GM19023 (cell line): ENCODE measurements at regions not wholly inside any gene's neighbourhood (a gene's known extent, or its start where the extent isn't known, plus 50 kb on each side); places are given as distances from the start of the nearest gene placed in this dataset.

Experiments used
- ATAC-seq: cut with Tn5 transposase; IDR thresholded peaks from one replicate; pipeline ENCODE4 v1.9.1; 2021; ENCODE audit warnings: mild to moderate bottlenecking, moderate library complexity; ENCODE audit not compliant: unreplicated experiment

DNA sequence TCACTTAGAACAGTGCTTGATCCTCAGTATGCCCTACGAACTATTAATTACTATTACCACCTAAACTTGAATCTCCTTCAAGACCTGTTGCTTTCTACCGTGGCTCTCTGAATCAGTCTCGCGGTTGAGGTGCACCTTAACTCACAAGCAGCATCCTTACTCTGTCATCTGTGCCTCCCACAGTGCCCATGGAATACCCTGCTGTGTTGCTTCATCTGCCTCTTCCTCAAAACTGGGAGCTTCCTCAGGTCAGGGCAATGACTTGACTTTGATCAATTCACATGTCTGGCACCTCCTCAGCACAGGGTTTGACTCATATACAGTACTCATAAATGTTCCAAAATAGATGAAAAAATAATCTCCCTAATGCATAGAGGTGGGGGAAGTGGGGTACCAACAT lies 305.9 kb downstream of the NUAK1 start:
- no peak for ATAC-seq

DNA sequence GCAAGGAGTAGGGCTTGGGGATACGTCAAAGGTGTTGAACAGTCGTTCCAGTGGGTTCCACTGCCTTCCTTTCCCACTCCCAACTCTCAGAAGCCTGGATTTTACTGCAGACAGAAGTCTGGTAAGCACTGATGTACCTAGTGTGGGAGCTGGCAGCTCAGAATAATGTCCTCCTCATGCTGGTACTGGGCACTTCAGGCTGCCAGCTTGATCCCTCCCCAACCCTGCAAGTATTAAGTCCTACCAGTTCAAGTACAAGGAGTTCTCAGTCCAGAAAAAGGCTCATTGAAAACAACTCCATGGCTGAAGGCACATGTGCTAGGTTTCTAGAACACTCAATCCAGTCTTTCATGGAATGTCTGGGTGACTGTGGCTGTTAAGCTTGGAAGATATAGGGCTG lies 304.3 kb downstream of the NUAK1 start:
- no peak for ATAC-seq

DNA sequence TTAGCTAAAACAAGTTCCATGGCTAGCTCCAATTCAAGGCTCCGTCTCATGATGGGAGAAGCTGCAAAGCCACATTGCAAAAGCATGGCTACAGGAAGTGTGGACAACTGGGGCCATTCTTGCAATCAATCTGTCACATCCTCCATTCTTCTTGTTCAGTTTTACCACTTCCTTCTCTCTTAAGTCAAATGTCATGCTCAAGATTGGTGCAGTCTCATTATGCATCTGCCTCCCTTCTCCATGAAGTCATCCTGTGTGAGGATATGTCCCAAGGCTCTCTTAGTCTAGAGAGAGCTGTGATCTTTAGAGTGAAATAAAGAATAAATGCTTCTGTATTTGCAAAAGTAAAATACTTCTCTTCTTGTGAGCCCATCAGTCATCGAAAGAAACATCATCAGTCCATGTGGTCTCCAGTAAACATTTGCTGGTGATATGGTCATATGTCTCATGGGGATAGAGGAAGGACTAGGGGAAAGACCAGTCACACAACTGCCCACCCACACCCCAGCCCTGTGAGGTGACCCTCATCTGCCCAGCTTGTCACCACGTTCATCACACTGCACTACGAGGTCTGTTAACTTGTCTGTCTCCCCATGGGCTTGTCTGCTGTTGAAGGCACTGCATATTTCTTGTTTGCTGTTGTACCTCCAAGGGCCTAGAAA lies 303.0 kb downstream of the NUAK1 start:
- no peak for ATAC-seq

DNA sequence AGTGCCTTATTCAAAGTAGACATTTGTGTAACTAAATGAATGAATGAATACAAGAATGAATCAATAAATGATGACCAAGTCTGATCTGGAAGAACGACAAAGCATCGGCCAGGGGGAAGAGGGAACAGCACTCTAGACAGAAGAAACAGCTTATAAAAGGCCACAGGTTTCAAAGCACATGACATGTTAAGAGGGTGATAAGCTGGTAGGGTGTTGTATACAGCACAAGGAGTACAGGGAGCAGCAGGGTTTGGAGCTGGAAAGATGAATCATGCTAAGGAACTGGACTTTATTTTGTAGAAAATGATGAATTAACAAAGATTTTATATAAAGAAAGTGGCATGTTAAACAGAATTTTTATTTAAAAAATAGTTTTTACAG lies 302.5 kb downstream of the NUAK1 start:
- ATAC-seq = no peak

DNA sequence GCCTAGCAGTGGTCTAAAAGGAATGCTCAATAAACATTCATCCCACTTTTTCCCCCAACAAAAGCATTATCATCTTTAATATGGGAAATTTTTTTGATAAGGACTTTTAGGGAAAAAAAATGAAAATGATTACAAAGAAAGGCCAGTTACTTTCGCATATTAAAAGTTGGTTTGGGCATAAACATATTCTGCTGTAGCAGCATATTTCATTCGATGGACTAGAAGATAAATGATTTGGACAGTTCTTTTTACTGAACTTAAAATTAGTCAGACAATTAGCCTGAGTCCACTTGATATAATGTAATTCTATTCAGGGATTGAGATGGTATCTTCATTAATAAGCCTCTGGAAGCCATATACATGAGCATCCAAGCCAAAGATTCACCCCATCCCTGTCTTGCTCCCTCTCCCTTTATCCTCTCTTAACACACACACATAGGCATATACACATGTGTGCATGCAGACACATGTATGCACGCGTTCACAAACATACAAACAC lies 299.1 kb downstream of the NUAK1 start:
- ATAC-seq = no peak

DNA sequence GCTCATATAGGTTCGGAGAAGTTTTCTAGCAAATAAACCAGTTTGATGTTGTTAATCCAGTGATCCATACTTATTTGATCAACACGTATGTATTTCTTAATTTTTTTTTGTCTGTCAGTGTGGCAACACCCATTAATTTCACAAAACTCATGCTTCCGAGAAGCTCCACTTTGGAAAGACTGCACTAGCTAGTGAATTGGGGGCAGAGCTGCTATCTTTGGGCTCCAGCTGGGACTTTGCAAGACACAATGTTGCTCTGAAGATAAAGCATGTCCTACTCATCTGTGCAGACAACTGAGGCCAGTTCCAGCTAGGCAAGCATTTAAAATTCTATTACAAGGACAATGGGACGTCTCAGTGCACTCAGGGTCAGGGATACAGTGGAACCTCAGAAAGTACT lies 298.4 kb downstream of the NUAK1 start:
- no peak for ATAC-seq

DNA sequence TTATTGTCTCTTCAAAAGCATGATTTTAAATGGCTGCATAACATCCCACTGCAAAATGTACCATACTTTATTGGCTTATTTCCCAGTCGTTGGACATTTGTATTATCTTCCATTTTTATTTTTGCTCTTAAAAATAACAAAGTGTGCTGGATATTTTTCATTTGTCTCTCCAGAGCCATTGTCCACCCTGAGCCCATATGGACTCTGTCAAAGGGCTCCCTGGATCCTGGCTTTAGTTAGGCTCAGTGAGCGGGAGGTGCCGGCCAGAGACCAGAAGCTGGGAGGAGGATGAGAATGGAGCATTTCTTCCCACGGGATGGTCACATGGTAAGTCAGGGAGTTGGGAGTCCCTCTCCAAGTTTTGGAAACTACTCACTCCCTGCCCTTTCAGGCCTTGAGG lies 296.9 kb downstream of the NUAK1 start:
- ATAC-seq = no peak

DNA sequence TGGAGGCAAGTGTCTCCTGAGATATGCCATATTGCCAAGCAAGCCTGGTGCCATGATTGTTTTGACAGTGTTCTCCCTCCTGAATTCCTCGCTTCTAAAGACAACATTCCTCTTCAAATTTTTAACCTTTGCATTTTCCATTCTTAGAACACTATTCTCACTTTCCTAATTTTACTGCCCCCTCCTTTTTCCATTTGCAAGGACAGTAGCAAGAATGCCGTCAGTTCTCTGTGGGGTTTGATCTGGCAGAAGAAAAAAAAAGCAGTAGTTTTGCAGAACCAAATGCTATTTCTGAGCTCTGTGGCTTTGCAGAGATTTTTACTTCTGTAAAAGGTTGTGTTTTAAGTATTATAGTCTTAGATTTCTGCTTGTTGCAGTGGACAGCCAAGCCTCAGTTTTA lies 295.2 kb downstream of the NUAK1 start:
- no peak for ATAC-seq

DNA sequence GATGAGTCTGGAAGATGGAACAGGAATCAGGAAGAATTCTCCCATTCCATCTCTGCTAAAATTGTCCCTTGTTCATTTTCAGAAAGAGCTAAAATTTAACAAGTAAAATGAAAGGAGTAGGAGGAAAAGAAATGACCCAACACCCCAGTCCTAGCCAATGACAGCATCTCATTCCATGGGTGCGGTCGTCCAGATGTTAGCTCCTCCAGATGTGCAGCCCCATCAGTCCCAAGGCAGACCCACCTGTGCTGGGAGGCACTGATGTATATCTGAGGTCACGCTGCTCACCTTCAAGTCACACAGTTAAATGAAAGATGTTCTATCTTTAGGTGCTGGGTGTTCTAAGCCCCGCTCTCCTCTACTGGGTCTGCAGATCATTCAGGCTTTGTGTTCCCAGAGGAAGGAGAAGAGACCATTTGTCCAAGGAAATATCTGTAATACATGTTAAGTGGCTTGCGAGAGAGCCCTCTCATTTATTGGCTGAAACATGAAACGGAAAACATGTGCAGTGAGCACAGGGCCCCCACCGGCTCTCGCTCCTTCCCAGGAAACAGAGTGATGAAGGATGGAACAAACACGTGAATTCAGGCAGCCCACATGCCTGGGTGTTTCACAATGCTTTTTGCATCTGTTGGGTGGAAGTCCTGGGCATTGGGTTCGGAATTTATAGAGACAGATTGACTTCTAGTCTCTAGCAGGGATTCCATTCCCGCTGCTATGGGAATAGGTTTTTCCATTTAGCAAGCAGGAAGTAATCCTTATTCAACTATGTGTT lies 294.6 kb downstream of the NUAK1 start:
- ATAC-seq = no peak

DNA sequence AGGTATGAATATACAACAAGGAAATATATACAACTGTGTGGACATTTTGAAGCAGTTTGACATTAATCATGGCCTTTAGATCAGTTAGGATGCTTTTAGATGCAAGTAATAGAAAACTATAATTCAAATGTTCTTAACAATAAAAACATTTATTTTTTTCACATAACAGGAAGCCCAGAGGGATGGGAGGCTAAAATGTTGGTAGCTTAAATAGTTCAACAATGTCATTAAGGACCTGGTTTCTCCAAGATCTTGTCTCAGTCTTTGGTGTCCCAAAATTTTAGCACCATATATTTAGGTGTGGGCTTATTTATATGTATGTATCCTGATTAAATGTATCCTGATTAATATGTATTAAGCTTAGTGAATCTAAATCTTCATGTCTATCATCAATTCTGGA lies 292.4 kb downstream of the NUAK1 start:
- no peak for ATAC-seq

DNA sequence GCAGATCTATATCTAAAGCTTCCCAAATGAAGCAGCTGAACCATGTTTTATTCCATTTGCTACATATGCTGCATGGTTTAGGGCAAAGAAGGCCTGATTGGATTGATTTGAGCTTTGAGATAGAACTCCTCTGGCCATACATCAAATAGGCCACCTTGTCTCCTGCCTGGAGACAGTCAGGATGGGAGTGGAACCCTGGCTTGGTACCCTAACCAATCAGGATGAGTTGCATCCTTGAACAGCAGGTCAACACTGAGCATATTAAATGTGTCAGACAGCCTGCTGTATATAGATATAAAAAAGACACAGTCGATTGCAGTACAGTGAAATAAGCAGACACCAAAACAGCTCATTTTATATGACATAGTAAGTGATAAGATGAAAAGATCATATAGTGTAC lies 291.7 kb downstream of the NUAK1 start:
- ATAC-seq = no peak

DNA sequence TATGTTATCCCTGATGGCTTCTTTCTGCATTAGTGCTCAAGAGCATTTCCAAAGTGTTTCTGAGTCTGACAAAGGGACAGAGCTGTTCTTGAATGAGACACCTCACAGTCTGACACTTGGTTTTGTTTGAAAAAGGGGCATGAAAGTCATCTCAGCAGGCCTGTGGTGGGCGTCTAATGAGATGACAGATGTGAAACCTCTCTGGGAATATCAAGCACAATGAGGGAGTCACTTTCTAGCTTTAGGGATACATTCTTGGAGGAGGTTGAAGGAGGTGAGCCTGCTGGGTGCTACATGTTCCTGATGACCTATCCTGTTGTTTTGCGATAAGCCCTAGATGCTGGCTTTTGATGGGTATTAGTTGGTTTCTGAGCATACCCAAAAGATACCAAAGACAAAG lies 290.5 kb downstream of the NUAK1 start:
- ATAC-seq = no peak

DNA sequence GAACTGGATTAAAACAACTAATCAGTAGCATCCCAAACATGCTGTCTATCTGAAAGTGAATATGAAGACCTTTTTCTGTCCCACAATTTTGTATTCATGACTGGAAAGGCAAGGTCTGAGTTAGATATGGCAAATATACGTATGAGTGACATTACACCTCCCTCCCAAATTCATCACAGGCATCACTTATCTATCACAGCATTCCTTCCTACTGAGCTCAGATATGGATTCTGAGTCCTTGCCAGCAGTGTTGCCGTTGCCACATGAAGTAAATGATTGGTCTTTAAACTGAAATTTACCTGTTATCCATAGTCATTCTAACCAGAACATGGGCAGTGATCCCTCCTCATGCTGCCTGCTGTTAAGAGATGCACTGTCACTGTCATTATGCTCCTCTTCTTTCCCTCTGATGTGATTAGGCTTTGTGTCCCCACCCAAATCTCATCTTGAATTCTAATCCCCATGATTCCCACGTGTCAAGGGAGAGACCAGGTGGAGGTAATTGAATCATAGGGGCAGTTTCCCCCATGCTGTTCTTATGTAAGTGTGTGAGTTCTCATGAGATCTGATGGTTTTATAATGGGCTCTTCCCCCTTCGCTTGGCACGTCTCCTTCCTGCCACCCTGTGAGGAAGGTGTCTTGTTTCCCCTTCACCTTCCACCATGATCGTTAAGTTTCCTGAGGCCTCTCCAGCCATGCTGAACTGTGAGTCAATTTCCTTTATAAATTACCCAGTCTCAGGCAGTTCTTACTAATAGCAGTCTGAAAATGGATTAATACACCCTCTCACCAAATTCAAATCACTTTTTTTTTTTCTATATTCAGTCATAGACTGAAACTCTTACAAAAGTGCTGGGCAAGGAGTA lies 288.4 kb downstream of the NUAK1 start:
- no peak for ATAC-seq

DNA sequence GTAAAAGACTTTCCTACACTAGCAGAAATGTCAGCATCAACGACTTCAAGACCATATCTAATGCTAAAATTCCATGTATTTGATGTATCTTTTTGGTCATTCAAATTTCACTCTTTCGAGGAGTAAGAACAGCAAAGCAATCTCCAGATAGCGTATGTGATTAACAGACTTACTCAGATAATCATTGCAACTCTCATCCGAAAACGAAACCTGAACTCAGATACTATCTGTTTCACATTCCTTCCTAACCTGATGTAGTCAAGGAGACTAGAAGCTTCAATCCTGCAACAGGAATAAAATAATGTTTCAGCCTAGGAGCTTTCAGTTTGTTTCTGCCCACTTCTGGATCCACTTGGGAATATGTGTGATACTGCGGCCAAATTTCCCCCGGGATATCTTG lies 286.3 kb downstream of the NUAK1 start:
- no peak for ATAC-seq

DNA sequence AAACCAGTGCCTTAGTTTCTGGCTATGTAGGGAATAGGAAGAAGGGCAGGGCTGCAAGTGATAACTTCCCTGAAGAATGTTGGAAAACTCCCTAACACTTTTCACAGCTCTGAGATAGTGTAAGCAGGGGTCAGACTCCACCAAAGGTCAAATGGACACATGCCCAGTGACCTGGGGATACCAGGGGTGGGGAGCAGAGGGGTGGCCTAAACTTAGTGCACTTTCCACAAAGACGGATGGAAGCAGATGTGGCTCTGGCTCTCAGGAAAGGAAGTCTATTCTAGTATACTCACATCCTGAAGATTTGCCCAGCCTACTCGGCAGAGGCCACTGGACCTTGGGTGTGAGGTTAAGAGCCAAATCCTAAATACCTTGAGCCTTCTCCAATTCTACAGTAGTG lies 285.8 kb downstream of the NUAK1 start:
- no peak for ATAC-seq

DNA sequence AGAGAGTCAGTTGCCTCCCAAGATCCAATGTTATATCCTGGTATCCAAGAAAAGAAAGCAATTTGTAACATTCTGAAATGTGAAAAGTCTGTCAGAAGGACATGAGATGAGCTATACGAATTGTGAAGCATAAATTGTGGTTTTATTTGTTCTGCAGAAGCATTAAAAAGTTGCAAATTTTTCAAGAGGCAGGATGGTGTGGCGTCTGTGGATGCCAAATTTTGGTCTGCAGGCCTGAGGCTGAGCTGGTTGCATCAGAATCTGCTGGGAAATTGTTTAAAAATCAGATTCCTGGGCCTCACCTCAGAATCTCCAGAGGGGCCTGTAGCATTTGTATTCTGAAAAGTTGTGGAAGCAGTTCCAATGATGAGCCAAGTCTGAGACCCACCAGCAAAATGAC lies 284.7 kb downstream of the NUAK1 start:
- ATAC-seq = no peak

DNA sequence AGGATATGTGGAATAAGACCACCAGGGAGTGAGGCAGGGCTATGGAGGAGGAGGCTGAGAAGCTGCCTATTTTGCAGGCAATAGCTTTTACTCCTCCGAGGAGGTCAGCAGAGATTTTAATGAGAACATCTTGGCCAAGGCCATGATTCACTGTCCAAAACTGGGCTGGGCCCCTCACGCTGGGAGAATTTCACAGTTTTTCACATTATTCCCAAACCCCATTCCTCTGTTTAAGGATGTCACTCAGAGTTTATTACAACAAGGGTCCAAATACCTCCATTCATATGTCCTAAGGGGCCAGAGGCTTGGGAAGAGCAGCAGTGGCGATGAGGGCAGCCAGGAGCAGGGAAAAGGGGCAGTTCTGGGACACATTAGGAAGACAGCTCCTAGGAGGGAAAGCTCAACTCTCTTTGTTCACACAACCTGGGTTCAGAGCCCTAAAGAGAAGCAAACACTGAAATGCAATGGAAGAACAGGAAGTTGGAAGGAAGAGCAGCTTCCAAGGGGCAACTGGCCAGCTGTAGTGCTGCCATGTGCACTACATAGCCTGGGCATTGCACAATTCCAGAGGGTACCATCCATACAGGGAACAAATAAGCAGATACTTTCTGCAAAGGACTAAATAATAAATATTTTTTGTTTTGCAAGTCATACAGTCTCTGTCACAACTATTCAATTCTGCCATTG lies 283.2 kb downstream of the NUAK1 start:
- no peak for ATAC-seq

DNA sequence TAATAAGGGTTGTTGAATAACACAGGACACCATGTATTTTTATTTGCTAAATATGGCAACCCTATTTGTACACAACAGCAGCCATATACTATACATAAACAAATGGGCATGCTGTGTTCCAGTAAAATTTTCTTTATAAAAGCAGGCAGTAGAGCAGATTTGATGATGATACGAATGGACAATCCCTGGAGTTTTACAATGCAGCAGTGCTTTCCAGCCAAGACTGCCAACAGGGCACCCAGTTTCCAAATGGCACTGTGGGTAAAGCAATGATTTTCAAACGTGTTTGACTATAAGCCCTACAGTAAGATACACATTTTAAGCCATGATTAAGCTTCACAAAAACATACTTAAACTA lies 282.7 kb downstream of the NUAK1 start:
- no peak for ATAC-seq

DNA sequence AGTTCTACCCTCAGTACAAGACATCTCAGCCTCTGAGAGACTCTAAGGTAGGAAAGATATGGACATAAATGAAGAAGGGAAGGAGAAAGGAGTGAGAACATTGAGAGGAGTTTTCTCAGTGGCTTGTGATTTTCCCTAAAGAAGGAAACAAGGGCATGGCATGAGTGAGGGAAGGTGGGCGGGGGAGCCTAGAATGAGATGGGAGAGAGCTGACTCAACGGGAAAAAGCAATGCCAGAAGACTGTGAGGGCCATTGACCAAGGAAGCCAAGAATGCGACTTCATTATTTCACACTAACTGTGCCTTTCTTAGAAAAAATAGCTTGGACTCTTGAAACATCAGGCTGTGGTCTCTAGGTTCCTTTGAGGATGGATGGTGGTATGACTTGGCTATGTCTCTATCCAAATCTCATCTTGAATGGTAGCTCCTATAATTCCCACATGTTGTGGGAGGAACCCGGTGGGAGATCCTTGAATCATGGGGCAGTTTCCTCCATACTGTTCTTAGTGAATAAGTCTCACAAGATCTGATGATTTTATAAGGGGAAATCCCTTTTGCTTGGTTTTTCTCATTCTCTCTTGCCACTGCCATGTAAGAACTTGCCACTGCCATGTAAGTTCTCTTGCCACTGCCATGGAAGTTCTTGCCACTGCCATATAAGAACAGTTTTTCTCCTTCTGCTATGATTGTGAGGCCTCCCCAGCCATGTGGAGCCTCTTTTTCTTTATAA lies 279.6 kb downstream of the NUAK1 start:
- no peak for ATAC-seq

DNA sequence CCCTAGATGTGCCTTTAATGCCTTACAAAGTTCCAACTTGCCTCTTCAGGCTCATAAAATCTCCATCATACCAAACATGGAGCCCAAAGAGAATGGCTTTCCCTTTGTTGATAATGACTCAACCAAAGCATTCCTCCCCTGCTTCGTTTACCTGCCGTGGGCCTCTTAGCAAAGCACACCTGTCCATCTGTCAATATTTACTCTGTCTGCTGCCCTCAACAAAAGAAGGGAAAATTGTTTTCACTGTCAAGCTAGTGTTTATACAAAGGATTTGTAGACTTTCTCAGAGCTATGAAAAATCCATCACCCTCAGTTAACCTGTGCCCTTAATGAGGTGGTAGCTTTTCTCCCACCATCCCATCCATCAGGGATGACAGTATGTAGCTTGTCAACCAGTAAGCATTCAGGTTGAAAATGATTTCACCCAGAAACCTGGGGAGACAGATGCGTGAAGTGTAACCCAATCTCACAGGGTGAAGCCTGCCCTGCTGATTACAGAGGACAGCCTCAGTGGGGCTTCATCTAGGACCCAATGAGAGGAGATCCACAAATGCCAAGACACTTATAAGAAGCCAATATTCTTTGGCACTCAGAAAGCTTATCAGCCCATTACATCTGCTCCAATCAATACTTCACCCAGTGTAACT lies 278.1 kb downstream of the NUAK1 start:
- no peak for ATAC-seq
